ENCODE measurements at regions not wholly inside any gene's neighbourhood (a gene's known extent, or its start where the extent isn't known, plus 50 kb on each side); places are given as distances from the start of the nearest gene placed in this dataset.

DNA sequence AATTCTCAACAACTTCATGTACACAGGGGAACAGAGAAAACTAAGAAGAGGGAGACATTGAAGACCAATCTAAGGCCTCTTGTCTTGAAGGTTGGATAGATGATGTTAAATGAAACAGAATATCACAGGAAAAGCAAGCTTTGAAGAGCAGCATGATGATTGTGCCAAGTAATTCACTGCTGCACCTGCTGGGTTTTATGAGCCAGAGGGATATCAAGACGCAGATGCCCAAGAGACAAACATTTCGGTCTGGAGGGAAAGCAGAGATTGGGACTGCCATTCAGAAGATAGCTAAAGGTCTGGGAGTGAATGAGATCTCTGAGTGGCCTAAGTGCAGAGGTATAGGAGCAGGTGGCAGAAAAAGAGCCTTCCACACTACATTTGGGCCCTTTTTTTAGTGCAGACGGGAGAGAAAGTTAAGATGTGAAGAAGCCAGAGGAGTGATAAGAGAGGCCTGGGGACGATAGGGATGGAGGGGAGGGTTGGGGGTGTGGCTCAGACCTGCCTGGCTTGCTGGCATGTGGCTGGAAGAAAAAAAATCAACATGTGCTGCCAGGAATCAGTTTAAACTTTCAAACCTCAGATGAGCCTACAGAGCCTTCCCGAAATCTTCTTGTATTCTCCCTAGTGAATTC lies 200.6 kb downstream of the AEBP2 start:
- POLR2A ChIA-PET, result no interaction called here
- no peak for DNase-seq (ENCODE audit: extremely low spot score)
- TF ChIP-seq, protein P1, sequence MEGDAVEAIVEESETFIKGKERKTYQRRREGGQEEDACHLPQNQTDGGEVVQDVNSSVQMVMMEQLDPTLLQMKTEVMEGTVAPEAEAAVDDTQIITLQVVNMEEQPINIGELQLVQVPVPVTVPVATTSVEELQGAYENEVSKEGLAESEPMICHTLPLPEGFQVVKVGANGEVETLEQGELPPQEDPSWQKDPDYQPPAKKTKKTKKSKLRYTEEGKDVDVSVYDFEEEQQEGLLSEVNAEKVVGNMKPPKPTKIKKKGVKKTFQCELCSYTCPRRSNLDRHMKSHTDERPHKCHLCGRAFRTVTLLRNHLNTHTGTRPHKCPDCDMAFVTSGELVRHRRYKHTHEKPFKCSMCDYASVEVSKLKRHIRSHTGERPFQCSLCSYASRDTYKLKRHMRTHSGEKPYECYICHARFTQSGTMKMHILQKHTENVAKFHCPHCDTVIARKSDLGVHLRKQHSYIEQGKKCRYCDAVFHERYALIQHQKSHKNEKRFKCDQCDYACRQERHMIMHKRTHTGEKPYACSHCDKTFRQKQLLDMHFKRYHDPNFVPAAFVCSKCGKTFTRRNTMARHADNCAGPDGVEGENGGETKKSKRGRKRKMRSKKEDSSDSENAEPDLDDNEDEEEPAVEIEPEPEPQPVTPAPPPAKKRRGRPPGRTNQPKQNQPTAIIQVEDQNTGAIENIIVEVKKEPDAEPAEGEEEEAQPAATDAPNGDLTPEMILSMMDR (IDR thresholded peaks at IDR 0.05; ENCODE audit: control extremely low read depth, extremely low read depth, low read depth, missing control alignments), result no peak
- CTCF ChIA-PET, result no interaction called here

GRCh38 chr12:19641235-19642080 lies 202.2 kb downstream of the AEBP2 start:
- no peak for DNase-seq (ENCODE audit: extremely low spot score)
- TF ChIP-seq, protein P1 (IDR thresholded peaks at IDR 0.05; ENCODE audit: control extremely low read depth, extremely low read depth, low read depth, missing control alignments), result no peak
- ChIA-PET CTCF (interaction anchor here (1.0 kb wide), 1 partner anchor 11 kb away, joined by 3 read pairs; no protein-coding TSS in a partner anchor), POLR2A (no interaction called here)

GRCh38 chr12:19642345-19642744 lies 203.1 kb downstream of the AEBP2 start:
- ChIA-PET POLR2A (no interaction called here), CTCF (no interaction called here)

GRCh38 chr12:19643635-19644034 lies 204.3 kb downstream of the AEBP2 start:
- DNase-seq (ENCODE audit: extremely low spot score), result no peak
- ChIA-PET CTCF (no interaction called here), POLR2A (no interaction called here)
- TF ChIP-seq, protein P1 (IDR thresholded peaks at IDR 0.05; ENCODE audit: control extremely low read depth, extremely low read depth, low read depth, missing control alignments), result no peak

More at GRCh38 chr12:19642345-19642744, 203.1 kb downstream of the AEBP2 start:
- no peak for DNase-seq (ENCODE audit: extremely low spot score)
- TF ChIP-seq, protein P1 (IDR thresholded peaks at IDR 0.05; ENCODE audit: control extremely low read depth, extremely low read depth, low read depth, missing control alignments), result no peak

DNA sequence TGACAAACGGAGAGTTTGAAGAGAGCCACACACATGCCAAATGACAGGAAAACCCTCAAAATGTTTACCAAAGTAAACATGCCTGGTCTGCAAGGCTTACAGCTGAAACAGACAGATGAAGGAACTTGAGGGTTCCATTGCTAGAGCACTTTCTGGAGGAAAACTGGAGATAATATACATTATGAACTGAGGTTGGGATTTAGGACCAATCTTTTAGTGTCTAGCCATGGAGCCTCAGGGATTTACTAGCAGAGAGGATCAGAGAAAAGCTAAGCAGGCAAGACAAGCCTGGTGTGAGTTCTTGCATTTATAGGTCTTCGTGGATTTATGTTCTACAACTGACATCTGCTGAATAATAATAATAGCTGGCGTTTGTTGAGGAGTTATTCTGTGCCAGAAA lies 205.3 kb downstream of the AEBP2 start:
- POLR2A ChIA-PET, result no interaction called here
- TF ChIP-seq, protein P1 (IDR thresholded peaks at IDR 0.05; ENCODE audit: control extremely low read depth, extremely low read depth, low read depth, missing control alignments), result no peak
- no peak for DNase-seq (ENCODE audit: extremely low spot score)
- CTCF ChIA-PET, result interaction anchor here (0.7 kb wide), 1 partner anchor 73 kb away, joined by 3 read pairs; no protein-coding TSS in a partner anchor

DNA sequence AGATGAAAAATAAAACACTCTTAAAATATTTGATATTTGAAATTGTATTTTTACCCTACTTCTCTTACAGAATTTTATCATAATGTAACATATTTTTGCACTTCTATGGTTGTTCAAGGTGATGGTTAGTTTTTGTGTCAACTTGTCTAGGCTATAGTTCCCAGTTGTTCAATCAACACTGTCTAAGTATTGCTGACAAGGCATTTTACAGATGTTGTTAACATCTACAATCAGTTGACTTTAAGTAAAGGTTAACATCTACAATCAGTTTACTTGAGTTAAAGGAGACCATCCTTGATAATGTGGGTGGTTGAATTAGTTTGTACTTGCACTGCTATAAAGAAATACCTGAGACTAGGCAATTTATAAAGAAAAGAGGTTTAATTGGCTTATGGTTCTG lies 206.5 kb downstream of the AEBP2 start:
- no peak for DNase-seq (ENCODE audit: extremely low spot score)
- ChIA-PET CTCF (no interaction called here), POLR2A (no interaction called here)
- TF ChIP-seq, protein P1 (IDR thresholded peaks at IDR 0.05; ENCODE audit: control extremely low read depth, extremely low read depth, low read depth, missing control alignments), result no peak

Data from GM10248 (cell line).